ENCODE measurements at regions not wholly inside any gene's neighbourhood (a gene's known extent, or its start where the extent isn't known, plus 50 kb on each side); places are given as distances from the start of the nearest gene placed in this dataset.

GRCh38 chr4:60209588-60209987 lies 990.5 kb upstream of the ADGRL3 start:
- Mint-ChIP-seq H3K9me3 (ENCODE audit: unreplicated experiment) (peaks cover 2% of the 10 kb centered on the region), H3K4me3 (ENCODE audit: unreplicated experiment) (no peak overlapping the region), H3K36me3 (ENCODE audit: unreplicated experiment) (no peaks in the 10 kb centered on the region), H3K27me3 (ENCODE audit: unreplicated experiment) (no peaks in the 10 kb centered on the region), H3K27ac (ENCODE audit: unreplicated experiment) (no peak overlapping the region), H3K4me1 (ENCODE audit: low read depth, unreplicated experiment) (no peaks in the 10 kb centered on the region)
- DNase-seq: no peak
- TF ChIP-seq CTCF (IDR thresholded peaks at IDR 0.05; ENCODE audit: partially characterized antibody, unreplicated experiment): no peak

- Mint-ChIP-seq H3K36me3 (ENCODE audit: unreplicated experiment) (no peaks in the 10 kb centered on the region), H3K9me3 (ENCODE audit: unreplicated experiment) (no peaks in the 10 kb centered on the region), H3K4me3 (ENCODE audit: unreplicated experiment) (no peak overlapping the region)
Observed at GRCh38 chr4:60215906-60216305, 984.2 kb upstream of the ADGRL3 start.

GRCh38 chr4:60216752-60217151 lies 983.4 kb upstream of the ADGRL3 start:
- TF ChIP-seq CTCF (IDR thresholded peaks at IDR 0.05; ENCODE audit: partially characterized antibody, unreplicated experiment): no peak
- no peaks in the 10 kb centered on the region for H3K36me3 Mint-ChIP-seq (ENCODE audit: unreplicated experiment)
- H3K9me3 Mint-ChIP-seq (ENCODE audit: unreplicated experiment): no peaks in the 10 kb centered on the region
- peaks cover 1% of the 10 kb centered on the region for H3K4me1 Mint-ChIP-seq (ENCODE audit: low read depth, unreplicated experiment)
- DNase-seq: no peak
- H3K4me3 Mint-ChIP-seq (ENCODE audit: unreplicated experiment): no peak overlapping the region
- no peak overlapping the region for H3K27ac Mint-ChIP-seq (ENCODE audit: unreplicated experiment)
- no peaks in the 10 kb centered on the region for H3K27me3 Mint-ChIP-seq (ENCODE audit: unreplicated experiment)

More at GRCh38 chr4:60215906-60216305, 984.2 kb upstream of the ADGRL3 start:
- H3K4me1 Mint-ChIP-seq (ENCODE audit: low read depth, unreplicated experiment): peaks cover 1% of the 10 kb centered on the region
- H3K27me3 Mint-ChIP-seq (ENCODE audit: unreplicated experiment): no peaks in the 10 kb centered on the region
- no peak for TF ChIP-seq CTCF (IDR thresholded peaks at IDR 0.05; ENCODE audit: partially characterized antibody, unreplicated experiment)
- DNase-seq: no peak
- no peak overlapping the region for H3K27ac Mint-ChIP-seq (ENCODE audit: unreplicated experiment)

GRCh38 chr4:60221866-60222265 lies 978.3 kb upstream of the ADGRL3 start:
- Mint-ChIP-seq H3K36me3 (ENCODE audit: unreplicated experiment) (no peaks in the 10 kb centered on the region), H3K27ac (ENCODE audit: unreplicated experiment) (no peak overlapping the region), H3K27me3 (ENCODE audit: unreplicated experiment) (no peaks in the 10 kb centered on the region), H3K4me1 (ENCODE audit: low read depth, unreplicated experiment) (no peaks in the 10 kb centered on the region), H3K9me3 (ENCODE audit: unreplicated experiment) (no peaks in the 10 kb centered on the region), H3K4me3 (ENCODE audit: unreplicated experiment) (no peak overlapping the region)
- TF ChIP-seq CTCF (IDR thresholded peaks at IDR 0.05; ENCODE audit: partially characterized antibody, unreplicated experiment): no peak
- no peak for DNase-seq

- no peak for DNase-seq
- no peaks in the 10 kb centered on the region for H3K4me1 Mint-ChIP-seq (ENCODE audit: low read depth, unreplicated experiment)
- H3K9me3 Mint-ChIP-seq (ENCODE audit: unreplicated experiment): no peaks in the 10 kb centered on the region
- no peaks in the 10 kb centered on the region for H3K27me3 Mint-ChIP-seq (ENCODE audit: unreplicated experiment)
- TF ChIP-seq CTCF (IDR thresholded peaks at IDR 0.05; ENCODE audit: partially characterized antibody, unreplicated experiment): no peak
- H3K27ac Mint-ChIP-seq (ENCODE audit: unreplicated experiment): no peak overlapping the region
- no peaks in the 10 kb centered on the region for H3K36me3 Mint-ChIP-seq (ENCODE audit: unreplicated experiment)
- no peak overlapping the region for H3K4me3 Mint-ChIP-seq (ENCODE audit: unreplicated experiment)
Observed at GRCh38 chr4:60223208-60223923, 976.8 kb upstream of the ADGRL3 start.
